HL-60 (cell line): ENCODE measurements at regions not wholly inside any gene's neighbourhood (a gene's known extent, or its start where the extent isn't known, plus 50 kb on each side); places are given as distances from the start of the nearest gene placed in this dataset.

ENCODE experiments used
- CTCF ChIP-seq: IDR thresholded peaks from one replicate; pipeline ENCODE4 v1.5.1; 2011; ENCODE audit warnings: low read length, control low read depth, inconsistent platforms; ENCODE audit not compliant: insufficient read depth
- POLR2AphosphoS5 ChIP-seq: IDR thresholded peaks from 2 replicates; pipeline ENCODE4 v1.6.1; 2012; ENCODE audit warnings: low read depth
- REST ChIP-seq: IDR thresholded peaks from 2 replicates; pipeline ENCODE4 v1.6.1; 2012; ENCODE audit warnings: low read depth; ENCODE audit not compliant: insufficient replicate concordance

- TF ChIP-seq CTCF, result no peak
- no peak for TF ChIP-seq REST
- TF ChIP-seq POLR2AphosphoS5, result no peak
These were observed 238.4 kb downstream of the KCNC2 start for GRCh38 chr12:74971201-74971600.
